NOMO-1 treated with DMSO at 0.1 percent for 48 hours (cell line): ENCODE measurements at regions not wholly inside any gene's neighbourhood (a gene's known extent, or its start where the extent isn't known, plus 50 kb on each side); places are given as distances from the start of the nearest gene placed in this dataset.

Experiments
- DNase-seq: peaks from one replicate; lab custom pipeline; 2025; ENCODE audit not compliant: unreplicated experiment; lab: John Stamatoyannopoulos, UW

DNA sequence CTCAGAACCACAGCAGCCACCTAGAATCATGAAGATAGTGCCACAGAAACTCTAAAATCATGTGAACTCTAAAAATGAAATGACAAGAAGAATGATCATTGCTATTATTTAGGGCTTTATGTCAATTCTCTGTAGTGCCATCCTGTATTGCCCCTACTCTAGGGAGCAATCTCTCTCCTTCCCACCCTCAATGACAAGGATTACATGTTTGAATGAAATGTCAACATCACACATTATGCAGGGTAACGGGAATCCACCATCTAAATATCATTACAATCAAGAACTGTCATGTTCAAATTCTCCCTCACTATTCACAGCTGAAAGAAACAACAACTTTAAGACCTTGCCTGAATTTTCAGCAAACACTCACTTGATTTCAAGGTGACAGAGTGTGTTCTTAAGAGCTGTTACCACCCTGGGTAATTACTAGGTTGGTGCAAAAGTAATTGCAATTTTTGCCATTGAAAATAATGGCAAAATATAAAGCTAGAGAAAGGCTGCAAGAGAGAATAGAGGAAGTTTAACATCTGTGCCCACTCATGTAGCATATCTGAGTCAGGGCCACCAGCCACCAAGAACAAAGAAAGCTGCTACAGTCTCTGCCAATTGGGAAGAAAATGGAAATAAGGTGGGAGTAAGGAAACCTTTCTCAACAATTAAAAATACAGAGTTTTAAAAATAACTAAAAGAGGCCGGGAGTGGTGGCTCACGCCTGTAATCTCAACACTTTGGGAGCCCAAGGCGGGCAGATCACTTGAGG lies 112.8 kb upstream of the PSMD7 start:
- no peak for DNase-seq

- DNase-seq = no peak
These were observed 126.8 kb upstream of the PSMD7 start for GRCh38 chr16:74169687-74170376.

- no peak for DNase-seq
These were observed 127.5 kb upstream of the PSMD7 start for GRCh38 chr16:74169066-74169465.

DNA sequence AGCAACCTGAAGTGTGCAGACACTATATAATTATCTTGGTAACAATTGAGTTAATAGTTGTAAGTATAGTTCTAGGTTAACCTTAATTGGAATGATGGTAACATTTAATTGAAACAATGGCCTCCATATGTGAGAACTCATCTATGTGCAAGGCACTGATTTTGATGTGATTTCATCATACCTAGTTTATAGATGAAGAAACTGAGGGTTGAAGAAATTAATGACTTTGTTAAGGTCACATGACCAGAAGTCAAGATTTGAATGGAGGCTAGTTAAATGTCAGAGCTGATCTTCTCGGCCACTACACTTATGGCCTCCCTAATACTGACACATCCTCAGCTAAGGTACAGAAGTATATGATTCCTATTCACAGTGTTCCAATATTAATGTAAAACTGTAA lies 128.2 kb upstream of the PSMD7 start:
- no peak for DNase-seq

- DNase-seq = no peak
These were observed 130.2 kb upstream of the PSMD7 start for GRCh38 chr16:74166456-74166855.

- DNase-seq = no peak
These were observed 131.0 kb upstream of the PSMD7 start for GRCh38 chr16:74165566-74166080.

- no peak for DNase-seq
These were observed 135.9 kb upstream of the PSMD7 start for GRCh38 chr16:74160759-74161158.

GRCh38 chr16:74153773-74154172 lies 142.8 kb upstream of the PSMD7 start:
- no peak for DNase-seq

GRCh38 chr16:74146643-74147042 lies 150.0 kb upstream of the PSMD7 start:
- DNase-seq = no peak

GRCh38 chr16:74143171-74143570 lies 153.4 kb upstream of the PSMD7 start:
- no peak for DNase-seq

- DNase-seq = no peak
These were observed 155.6 kb upstream of the PSMD7 start for GRCh38 chr16:74141015-74141414.

DNA sequence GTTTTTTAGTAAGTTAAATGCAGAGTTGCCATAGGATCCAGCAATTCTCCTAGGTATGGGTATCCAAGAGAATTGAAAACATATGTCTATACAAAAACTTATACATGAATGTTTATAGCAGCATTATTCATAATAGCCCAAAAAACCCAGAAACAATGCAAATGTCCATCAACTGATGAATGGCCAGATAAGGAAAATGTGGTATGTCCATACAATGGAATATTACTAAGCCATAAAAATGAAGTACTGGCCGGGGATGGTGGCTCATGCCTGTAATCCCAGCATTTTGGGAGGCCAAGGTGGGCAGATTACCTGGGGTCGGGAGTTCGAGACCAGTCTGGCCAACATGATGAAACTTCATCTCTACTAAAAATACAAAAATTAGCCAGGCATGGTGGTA lies 156.1 kb upstream of the PSMD7 start:
- no peak for DNase-seq

DNA sequence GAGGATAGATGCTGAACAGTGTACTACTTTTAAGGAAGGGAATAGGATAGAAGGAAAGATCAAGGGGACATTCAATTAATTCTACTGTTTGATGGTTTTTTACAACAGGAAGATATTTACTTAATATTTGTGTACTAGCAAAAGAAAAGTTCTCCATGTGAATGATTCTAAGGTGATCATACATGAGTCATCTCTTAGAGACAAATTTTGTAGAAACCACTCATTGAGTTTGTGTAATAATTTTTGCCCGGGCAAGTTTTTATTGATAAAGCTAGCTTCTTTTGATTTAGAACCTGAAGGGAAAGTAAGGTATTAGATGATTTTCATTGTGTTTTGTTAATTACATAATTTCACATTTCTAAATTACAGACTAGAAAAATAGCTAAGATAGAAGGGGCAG lies 172.8 kb upstream of the PSMD7 start:
- no peak for DNase-seq

GRCh38 chr16:74123195-74123594 lies 173.4 kb upstream of the PSMD7 start:
- no peak for DNase-seq

DNA sequence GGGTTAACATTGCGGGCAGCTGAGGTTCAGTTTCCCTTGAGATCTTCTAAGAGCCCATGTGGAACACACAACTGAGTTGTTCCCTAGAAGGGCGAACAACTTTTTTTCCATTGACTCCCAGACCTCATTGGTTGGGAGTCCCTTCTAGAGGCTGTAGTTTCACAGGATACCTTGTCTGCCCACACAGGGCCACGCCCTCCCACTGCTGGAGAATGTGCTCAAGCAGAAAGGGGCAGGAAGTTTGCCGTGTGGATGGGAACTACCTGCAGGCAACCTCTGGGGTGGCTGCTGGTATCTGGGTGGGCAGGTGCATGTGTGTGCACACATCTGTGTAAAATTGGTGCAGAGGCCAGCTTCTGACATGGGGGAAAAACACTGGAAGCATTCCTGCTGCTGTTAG lies 178.8 kb upstream of the PSMD7 start:
- DNase-seq = no peak

DNA sequence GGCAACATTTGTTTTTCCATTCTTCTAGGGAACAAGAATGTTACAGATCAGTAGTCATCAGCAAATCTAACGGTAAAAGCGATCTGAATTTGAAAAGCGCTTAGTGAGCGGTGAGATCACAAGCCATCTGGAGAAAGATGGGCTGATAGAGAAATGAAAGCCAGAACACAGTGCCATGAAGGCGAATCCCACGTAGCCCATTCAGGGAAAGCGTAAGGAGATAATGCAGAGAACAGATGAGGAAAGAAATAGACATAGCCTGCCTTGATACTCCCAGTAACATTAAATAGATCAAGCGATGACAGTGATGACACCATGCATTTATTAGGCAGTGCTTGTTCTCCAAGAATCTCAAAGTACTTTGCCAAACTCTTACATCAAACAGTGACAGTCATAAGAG lies 183.1 kb upstream of the PSMD7 start:
- DNase-seq = no peak

GRCh38 chr16:74111456-74111982 lies 185.1 kb upstream of the PSMD7 start:
- no peak for DNase-seq

DNA sequence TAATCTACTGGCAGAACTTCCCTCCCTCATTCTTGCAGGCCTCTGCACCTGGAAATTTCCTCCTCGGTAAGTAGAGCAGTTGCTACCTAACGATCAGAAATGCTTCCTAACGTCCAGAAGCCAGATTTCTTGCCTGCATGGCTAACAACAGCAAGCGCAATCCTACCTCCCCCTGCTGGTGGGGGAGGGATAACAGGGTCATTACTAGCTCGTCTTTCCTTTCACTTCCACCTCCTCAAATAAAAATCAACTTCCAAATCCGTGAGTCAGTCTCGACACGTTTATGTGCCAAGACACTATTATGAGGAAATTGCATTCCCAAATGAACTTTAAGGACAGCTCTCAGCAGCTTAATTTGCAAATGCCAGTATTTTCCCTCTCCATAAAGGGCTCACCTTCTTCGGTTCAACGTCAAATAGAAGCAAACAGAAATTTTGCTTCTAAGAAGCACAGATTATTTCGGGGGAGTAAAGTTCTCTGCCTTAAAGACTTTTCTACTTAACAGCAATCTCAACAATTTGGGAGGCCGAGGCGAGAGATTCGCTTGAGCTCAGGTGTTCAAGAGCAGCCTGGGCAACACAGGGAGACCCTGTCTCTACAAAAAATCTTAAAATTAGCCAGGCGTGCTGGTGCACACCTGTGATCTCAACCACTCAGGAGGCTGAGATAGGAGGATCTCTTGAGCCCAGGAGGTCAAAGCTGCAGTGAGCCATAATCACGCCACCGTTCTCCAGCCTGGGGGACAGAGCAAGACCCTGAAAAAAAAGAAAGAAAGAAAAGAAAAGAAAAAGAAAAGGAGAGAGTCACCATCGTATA lies 188.6 kb upstream of the PSMD7 start:
- DNase-seq = peak; percentile 73

DNA sequence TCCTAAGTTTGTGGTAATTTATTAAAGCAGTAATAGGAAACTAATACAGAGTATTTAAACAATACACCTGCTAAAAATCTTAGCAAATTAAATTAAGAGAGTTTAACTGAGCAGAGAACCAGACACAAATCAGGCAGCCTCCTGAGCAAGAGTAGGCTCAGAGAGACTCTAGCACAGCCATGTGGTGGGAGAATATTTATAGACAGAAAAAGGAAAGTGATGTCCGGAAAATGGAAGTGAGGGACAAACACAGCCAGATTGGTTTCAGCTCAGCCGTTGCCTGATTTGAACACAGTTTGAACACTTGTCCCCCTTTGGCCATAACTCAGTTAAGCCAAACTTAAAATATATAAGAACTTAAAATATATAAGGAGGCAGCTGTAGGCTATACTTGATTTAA lies 192.6 kb upstream of the PSMD7 start:
- no peak for DNase-seq

DNA sequence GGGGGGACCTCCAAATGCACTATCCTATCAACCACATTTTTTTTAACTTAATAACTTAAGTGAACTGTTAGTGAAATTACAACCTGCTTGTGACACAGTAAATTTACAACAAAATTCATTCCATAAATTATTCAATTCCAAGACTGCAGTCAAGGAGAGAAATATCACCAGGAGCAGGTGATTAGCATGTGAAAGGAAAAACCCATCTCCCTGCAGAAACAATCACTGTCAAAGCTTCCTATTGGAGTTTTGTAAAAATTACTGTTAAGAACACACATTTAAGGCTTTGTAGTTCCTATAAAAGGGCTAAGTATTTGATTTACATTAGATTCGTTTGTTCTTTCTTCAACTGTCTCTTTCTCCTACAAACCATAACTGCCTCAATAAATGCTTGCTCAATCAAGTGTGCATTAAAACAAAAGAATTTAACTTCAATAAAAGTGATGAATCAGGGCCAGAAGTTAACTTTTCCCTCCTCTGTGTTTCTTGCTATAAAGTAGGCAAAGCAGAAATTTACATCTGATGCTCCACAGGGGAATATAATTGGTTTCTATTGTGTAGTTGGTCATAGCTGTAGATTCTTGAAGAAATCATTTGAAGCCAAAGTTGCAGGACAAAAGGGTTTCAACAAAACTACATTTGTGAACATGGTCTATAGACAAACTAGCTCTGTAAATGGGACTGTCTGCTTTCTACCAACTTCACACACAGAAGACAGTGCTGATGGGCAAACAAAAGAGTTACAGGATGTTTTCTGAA lies 195.1 kb upstream of the PSMD7 start:
- no peak for DNase-seq
